ENCODE measurements at regions not wholly inside any gene's neighbourhood (a gene's known extent, or its start where the extent isn't known, plus 50 kb on each side); places are given as distances from the start of the nearest gene placed in this dataset.
A peak's percentile ranks its signal among the peaks of the same experiment; 100 is the strongest.

DNA sequence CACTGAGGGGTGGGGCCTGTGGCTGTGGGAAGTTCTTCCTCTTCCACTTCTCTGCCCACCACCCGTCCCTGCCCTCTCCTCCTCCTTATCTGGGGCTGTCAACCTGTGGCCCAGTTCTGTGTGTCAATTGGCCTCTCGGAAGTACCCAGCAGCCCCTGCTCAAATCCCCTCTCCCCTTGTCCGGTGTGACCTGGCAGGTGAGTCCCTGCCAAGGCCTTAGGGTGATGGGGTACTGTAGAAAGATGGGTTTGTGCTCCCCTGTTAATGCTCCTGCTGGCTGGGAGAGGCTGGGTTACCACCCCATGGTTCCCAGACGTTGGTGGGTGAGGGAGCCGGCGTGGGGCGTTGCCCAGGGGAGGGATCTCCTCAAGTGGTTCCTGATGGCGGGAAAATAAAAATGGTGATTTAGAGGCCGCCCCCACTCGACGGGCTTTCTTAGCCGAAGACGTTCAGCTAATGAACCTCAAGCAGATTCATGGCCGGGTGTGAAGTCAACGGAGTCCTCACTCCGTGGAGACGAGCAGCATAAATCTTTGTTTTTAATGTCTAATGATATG is 141.2 kb downstream of the URI1 start:
- no peak for DNase-seq (ENCODE audit: low spot score)

DNA sequence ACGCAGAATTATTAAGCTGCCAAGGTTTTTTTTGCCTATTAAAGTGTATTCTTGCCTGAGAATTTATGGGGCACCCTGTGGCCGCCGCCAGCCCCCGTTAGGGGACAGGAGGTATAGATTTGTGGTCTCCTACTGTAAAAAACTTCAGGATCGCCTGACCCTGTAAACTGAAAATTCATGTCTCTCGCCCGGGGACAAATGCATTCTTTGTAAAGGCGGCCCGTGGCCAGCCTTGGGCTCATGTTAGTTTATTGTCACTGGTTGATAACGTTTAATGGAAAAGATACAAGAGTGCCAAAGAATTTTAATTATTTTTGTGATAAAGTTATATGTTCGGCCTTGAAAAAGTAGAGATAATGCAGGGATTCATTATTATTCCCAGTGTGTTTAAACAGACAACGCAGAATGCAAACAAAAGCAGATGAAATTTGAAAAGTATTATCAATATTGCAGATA is 141.7 kb downstream of the URI1 start:
- DNase-seq (ENCODE audit: low spot score) = no peak

GRCh38 chr19:30084390-30084819 is 142.4 kb downstream of the URI1 start:
- no peak for DNase-seq (ENCODE audit: low spot score)

- no peak for DNase-seq (ENCODE audit: low spot score)
Observed at GRCh38 chr19:30085394-30085793, 143.4 kb downstream of the URI1 start.

- no peak for DNase-seq (ENCODE audit: low spot score)
Observed at GRCh38 chr19:30086220-30086619, 144.2 kb downstream of the URI1 start.

DNA sequence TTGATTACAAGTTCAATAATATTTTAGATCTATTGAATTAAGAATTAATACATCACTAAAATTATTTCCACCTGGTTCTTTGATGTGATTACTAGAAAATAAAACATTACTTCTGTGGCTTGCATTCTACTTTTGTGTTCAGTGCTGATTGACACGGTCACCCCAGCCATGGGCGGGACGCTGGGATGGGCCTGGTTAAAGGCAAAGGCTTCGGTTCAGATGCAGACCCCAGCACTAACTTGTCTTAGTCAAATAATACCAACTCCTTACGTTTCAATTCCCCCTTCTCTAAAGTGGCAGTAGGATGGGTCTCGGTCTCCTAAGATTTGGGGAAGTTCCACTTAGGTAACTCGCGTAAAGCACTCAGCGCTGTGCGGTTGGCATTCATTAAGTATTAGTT is 144.9 kb downstream of the URI1 start:
- no peak for DNase-seq (ENCODE audit: low spot score)

GRCh38 chr19:30087381-30088138 is 145.5 kb downstream of the URI1 start:
- DNase-seq (ENCODE audit: low spot score) = peak; percentile 31

DNA sequence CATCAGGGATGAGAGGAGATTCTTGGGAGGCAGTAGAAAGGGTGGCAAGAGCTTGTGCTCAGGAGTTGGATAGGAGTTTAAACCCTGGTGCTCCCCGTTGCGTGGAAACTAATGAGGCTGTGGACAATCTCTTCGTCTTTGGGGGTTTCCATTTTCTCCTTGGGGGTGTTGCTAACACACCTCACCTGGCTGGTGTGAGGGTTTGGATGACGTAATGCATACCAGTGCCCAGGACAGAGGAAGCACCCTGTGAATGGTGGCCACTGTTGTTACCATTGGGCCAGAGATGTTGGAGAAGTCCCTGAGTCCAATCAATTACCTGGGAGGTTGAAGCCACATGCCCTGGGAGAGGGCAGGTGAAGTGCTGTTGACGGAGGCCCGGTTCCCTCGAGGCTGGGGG is 146.5 kb downstream of the URI1 start:
- no peak for DNase-seq (ENCODE audit: low spot score)

DNA sequence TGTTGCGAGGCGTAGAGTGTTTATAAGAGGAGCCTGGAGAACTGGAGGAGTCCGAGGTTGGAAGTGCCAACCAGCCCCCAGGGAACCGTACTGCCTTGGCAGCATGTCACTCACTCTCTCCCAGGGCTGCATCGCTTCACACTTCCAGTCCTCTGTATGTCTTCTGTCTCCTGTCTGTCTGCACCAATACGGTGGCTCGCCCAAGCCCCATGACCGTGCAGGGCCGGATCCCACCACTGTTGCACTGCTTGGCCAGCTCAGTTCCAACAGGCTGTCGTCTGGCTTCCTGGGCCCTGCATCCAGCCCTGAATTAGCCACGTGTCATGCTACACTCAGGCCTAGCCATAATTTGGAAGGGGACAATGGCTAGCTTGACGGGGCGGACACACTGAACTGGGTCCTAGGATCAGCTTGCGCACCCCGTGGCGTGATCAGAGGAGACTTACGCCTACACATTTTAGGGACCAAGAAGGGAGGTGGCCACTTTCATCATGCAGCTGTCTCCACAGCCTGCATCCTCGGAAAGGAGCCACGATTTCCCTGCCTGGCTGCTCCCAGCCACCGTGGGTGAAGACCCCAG is 147.1 kb downstream of the URI1 start:
- DNase-seq (ENCODE audit: low spot score) = no peak

DNA sequence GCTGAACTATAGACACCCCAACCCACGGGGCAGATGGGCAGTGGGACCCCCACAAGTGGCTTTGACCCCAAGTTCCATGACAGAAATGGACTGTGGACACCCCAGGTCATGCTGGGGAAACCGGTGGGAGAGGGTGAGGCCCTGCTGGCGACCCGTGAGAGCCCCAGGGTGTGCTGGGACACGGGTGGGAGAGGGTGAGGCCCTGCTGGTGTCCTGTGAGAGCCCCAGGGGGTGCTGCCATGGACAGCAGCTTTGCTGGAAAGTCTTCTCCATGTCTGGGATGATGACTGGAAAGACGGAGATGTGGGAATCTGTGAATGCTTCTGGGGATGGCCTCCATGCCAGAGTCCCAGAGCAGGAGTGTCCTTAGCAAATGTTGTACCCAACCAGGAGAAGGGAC is 148.4 kb downstream of the URI1 start:
- no peak for DNase-seq (ENCODE audit: low spot score)

DNA sequence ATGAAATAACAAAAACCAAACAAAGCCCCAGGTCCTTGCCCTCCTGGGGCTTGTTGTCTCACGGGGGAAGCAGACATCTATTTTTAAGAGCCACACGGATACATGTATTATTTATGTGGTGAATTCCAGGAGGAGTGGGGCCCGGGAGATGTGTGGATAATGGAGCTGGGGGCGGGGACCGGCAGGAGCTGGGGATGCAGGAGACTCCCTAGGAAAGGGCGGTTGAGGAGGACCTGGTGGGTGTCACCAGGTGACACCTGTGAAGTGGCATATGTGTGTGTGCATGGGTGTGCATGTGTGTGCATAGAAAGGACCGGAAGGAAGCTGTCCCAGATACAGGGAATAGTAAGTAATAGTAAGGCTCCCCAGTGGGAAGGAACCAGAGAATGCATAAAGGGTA is 148.9 kb downstream of the URI1 start:
- no peak for DNase-seq (ENCODE audit: low spot score)

- no peak for DNase-seq (ENCODE audit: low spot score)
Observed at GRCh38 chr19:30091456-30091855, 149.4 kb downstream of the URI1 start.

GRCh38 chr19:30091856-30092255 is 149.8 kb downstream of the URI1 start:
- no peak for DNase-seq (ENCODE audit: low spot score)

GRCh38 chr19:30092721-30093569 is 150.9 kb downstream of the URI1 start:
- DNase-seq (ENCODE audit: low spot score) = no peak

GRCh38 chr19:30093966-30094755 is 152.1 kb downstream of the URI1 start:
- no peak for DNase-seq (ENCODE audit: low spot score)

DNA sequence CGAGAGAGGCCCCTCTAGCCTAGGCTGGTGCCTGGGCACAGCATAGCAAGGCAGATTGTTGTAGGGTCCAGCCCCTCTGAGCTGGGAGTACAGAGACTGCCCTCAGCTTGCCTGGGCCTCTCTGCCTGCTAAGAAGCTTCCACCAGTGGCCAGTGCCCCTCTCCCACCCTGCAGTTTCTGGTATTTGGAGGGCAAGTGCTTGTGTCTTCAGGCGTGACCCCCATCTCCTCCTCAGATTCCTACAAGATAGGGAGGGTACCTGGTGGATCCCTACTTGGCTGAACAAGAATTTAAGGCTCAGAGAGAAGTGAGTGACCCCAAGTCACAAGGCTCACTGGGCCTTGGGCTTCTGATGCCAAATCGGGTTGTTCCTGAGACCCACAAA is 152.7 kb downstream of the URI1 start:
- no peak for DNase-seq (ENCODE audit: low spot score)

- no peak for DNase-seq (ENCODE audit: low spot score)
Observed at GRCh38 chr19:30095171-30095570, 153.1 kb downstream of the URI1 start.

GRCh38 chr19:30096596-30097370 is 154.7 kb downstream of the URI1 start:
- no peak for DNase-seq (ENCODE audit: low spot score)

DNA sequence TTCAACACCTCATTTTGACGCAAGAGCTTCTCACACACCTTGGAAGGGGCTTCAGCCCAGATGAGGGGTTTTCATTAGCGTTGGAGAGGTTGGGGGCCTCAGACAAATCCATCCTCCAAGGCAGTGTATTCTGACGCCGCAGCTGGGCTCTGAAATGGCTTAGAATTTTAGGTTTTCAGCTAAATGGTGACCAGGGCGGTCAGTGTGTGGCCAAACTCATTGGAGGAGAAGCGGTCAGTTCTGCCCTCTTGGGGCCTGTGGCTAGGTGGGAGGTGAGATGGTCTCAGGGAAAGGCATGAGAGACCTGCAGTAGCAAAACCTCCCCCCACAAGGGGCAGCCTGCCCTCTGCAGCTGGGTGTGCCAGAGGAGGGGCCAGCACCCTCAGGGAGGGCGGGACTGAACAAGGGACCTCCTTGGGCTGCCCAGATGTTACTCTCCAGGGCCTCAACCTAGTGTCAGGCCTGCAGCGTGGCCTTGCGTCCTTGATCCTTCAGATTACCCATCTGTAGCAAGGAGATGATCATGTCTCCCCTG is 155.8 kb downstream of the URI1 start:
- no peak for DNase-seq (ENCODE audit: low spot score)

- no peak for DNase-seq (ENCODE audit: low spot score)
Observed at GRCh38 chr19:30102239-30102638, 160.2 kb downstream of the URI1 start.

DNA sequence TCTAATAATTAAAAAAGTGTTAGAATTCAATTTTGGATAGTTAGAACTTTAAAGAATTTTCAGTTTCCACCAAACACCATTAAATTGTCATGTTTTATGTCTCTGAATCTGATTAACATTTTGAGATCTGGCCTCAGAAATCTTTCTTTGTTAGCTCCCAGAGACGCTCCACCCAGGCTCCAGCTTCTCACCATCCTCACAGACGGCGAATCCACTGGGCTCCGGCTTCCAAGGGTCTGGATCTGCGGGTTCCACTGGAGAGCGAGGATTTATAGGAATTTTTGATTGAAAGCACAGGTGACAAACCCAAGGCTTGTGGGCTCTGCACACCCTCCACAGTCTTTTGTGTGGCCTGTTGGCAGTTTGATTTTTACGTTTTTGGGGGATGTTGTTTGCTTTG is 160.6 kb downstream of the URI1 start:
- no peak for DNase-seq (ENCODE audit: low spot score)

Data from pons (tissue), 1 donor.